BE2C (cell line): ENCODE measurements at regions not wholly inside any gene's neighbourhood (a gene's known extent, or its start where the extent isn't known, plus 50 kb on each side); places are given as distances from the start of the nearest gene placed in this dataset.

Experiments used
- DNase-seq: peaks from one replicate; pipeline ENCODE4 v3.0.0-alpha.2; 2020
- H3K27me3 ChIP-seq: fragments of 250-450 bp; sonication (Bioruptor Pico); 2 replicates; pipeline ENCODE4 v1.5.1; 2020; ENCODE audit warnings: mild to moderate bottlenecking
- H3K36me3 ChIP-seq: fragments of 250-450 bp; sonication (Bioruptor Pico); 2 replicates; pipeline ENCODE4 v1.5.1; 2020; ENCODE audit warnings: mild to moderate bottlenecking
- H3K4me1 ChIP-seq: fragments of 250-450 bp; sonication (Bioruptor Pico); 2 replicates; pipeline ENCODE4 v1.5.1; 2020
- H3K4me3 ChIP-seq: 2 replicates; pipeline ENCODE4 v1.5.1; 2011; ENCODE audit warnings: low read depth, low read length
- H3K9me3 ChIP-seq: fragments of 250-450 bp; sonication (Bioruptor Pico); 2 replicates; pipeline ENCODE4 v1.5.1; 2020
- CTCF ChIP-seq: IDR thresholded peaks from 2 replicates; pipeline ENCODE4 v1.5.1; 2012; ENCODE audit warnings: mild to moderate bottlenecking, low read depth, low read length

DNA sequence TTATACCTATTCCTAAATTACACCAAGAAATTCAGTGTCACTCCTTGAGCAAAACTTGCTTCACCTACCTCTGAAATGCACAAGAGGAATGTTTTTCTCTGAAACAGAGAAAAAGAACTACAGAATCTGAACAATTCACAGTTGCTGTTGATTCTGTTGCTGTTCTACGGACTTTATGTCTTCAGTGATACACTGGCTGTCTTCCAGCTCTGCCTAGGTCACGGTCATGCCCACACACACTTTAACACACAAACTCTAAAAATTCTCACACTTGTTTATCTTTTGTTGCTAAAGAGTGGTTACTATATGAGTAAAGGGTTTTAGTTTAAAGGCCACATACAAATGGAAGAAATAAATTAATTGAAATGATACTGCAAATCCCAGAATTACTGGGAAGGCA, 124.4 kb upstream of the SPRY2 start:
- Histone ChIP-seq H3K4me3 (no peak overlapping the region), H3K9me3 (no peaks in the 10 kb centered on the region), H3K4me1 (no peaks in the 10 kb centered on the region), H3K36me3 (no peaks in the 10 kb centered on the region), H3K27me3 (no peaks in the 10 kb centered on the region)
- TF ChIP-seq CTCF = no peak
- DNase-seq = no peak

GRCh38 chr13:80463673-80464352, 122.9 kb upstream of the SPRY2 start:
- no peak for DNase-seq
- Histone ChIP-seq H3K4me1 (no peaks in the 10 kb centered on the region), H3K9me3 (no peaks in the 10 kb centered on the region), H3K4me3 (no peak overlapping the region), H3K36me3 (no peaks in the 10 kb centered on the region), H3K27me3 (no peaks in the 10 kb centered on the region)
- no peak for TF ChIP-seq CTCF

DNA sequence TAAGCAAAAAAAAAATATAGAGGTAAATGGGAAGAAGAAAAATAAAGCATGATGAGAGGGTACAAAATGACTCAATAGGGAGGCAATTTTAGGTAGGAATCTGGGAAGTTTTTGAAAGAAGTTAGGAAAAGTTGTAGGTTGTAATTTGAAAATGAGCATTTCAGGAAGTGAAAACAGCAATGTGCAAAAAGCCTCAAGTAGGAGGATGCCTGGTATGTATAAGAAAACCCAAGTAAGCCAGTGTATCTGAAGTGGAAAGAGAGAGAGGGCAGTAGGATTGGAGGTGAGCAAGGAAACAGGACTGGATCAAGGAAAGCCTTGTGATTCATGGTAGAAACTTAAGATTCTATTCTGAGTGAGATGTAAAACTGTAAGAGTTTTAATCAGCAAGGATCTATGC, 121.6 kb upstream of the SPRY2 start:
- H3K4me1 ChIP-seq = no peaks in the 10 kb centered on the region
- no peak for DNase-seq
- no peak for TF ChIP-seq CTCF
- H3K4me3 ChIP-seq = no peak overlapping the region
- H3K27me3 ChIP-seq = no peaks in the 10 kb centered on the region
- H3K9me3 ChIP-seq = no peaks in the 10 kb centered on the region
- no peaks in the 10 kb centered on the region for H3K36me3 ChIP-seq

- Histone ChIP-seq H3K36me3 (no peaks in the 10 kb centered on the region), H3K4me1 (no peaks in the 10 kb centered on the region), H3K9me3 (no peaks in the 10 kb centered on the region), H3K27me3 (no peaks in the 10 kb centered on the region), H3K4me3 (no peak overlapping the region)
- no peak for TF ChIP-seq CTCF
- DNase-seq = no peak
Observed at GRCh38 chr13:80462037-80462436, 121.1 kb upstream of the SPRY2 start.

GRCh38 chr13:80458543-80458942, 117.6 kb upstream of the SPRY2 start:
- no peaks in the 10 kb centered on the region for H3K36me3 ChIP-seq
- H3K4me3 ChIP-seq = no peak overlapping the region
- H3K27me3 ChIP-seq = no peaks in the 10 kb centered on the region
- no peak for TF ChIP-seq CTCF
- no peaks in the 10 kb centered on the region for H3K4me1 ChIP-seq
- no peaks in the 10 kb centered on the region for H3K9me3 ChIP-seq
- DNase-seq = no peak

DNA sequence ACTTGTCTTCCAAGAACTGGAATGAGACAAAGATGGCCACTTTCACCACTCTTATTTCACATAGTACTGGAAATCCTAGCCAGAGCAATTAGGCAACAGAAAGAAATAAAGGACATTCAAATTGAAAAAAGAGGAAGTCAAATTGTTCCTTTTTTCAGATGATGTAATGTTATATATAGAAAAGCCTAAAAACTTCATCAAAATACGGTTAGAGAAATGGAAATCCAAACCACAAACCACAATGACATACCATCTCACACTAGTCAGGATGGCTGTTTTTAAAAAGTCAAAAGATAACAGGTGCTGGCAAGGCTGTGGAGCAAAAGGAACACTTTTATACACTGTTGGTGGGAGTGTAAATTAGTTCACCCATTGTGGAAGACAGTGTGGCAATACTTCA, 113.3 kb upstream of the SPRY2 start:
- no peaks in the 10 kb centered on the region for H3K36me3 ChIP-seq
- no peaks in the 10 kb centered on the region for H3K27me3 ChIP-seq
- TF ChIP-seq CTCF = no peak
- no peaks in the 10 kb centered on the region; the same call in 1 of the 2 replicates for H3K4me1 ChIP-seq
- no peaks in the 10 kb centered on the region for H3K9me3 ChIP-seq
- DNase-seq = no peak
- H3K4me3 ChIP-seq = no peak overlapping the region
